Neural progenitor cell (in vitro differentiated cells): ENCODE measurements at regions not wholly inside any gene's neighbourhood (a gene's known extent, or its start where the extent isn't known, plus 50 kb on each side); places are given as distances from the start of the nearest gene placed in this dataset.

Experiments
- DNase-seq: peaks from one replicate; pipeline ENCODE4 v3.0.0-alpha.2; 2016; ENCODE audit warnings: low spot score
- H2AFZ ChIP-seq: fragments of 200-600 bp; sonication (generic); replicated peaks from 2 replicates; pipeline ENCODE4 v1.6.1; 2016; ENCODE audit warnings: antibody characterized with exemption
- H3F3A ChIP-seq: fragments of 200-600 bp; sonication (generic); 2 replicates; pipeline ENCODE4 v1.6.1; 2016; ENCODE audit warnings: antibody characterized with exemption, low read depth
- H3K27ac ChIP-seq: fragments of 200-600 bp; sonication (generic); 2 replicates; pipeline ENCODE4 v1.5.1; 2016; ENCODE audit warnings: mild to moderate bottlenecking
- H3K27me3 ChIP-seq: fragments of 200-600 bp; sonication (generic); 2 replicates; pipeline ENCODE4 v1.6.1; 2016; ENCODE audit warnings: mild to moderate bottlenecking, moderate library complexity
- H3K36me3 ChIP-seq: fragments of 200-600 bp; sonication (generic); 2 replicates; pipeline ENCODE4 v1.5.1; 2016
- H3K4me1 ChIP-seq: fragments of 200-600 bp; sonication (generic); 2 replicates; pipeline ENCODE4 v1.6.1; 2016; ENCODE audit warnings: mixed run types
- H3K4me2 ChIP-seq: fragments of 200-600 bp; sonication (generic); 2 replicates; pipeline ENCODE4 v1.6.1; 2016
- H3K4me3 ChIP-seq: fragments of 200-600 bp; sonication (generic); 2 replicates; pipeline ENCODE4 v1.5.1; 2016
- H3K79me2 ChIP-seq: fragments of 200-600 bp; sonication (generic); 2 replicates; pipeline ENCODE4 v1.6.1; 2016; ENCODE audit warnings: low read depth
- H3K9ac ChIP-seq: fragments of 200-600 bp; sonication (generic); 2 replicates; pipeline ENCODE4 v1.6.1; 2016
- H3K9me3 ChIP-seq: fragments of 200-600 bp; sonication (generic); 2 replicates; pipeline ENCODE4 v1.5.1; 2016; ENCODE audit warnings: low read depth
- H4K20me1 ChIP-seq: fragments of 200-600 bp; sonication (generic); 2 replicates; pipeline ENCODE4 v1.6.1; 2016; ENCODE audit warnings: low read depth
- H3K27ac Mint-ChIP-seq: 3 replicates; pipeline ENCODE4 v1.8.0; 2021; ENCODE audit warnings: mixed read lengths
- H3K27me3 Mint-ChIP-seq: 2 replicates; pipeline ENCODE4 v1.8.0; 2022; ENCODE audit warnings: low read depth, mild to moderate bottlenecking, inconsistent platforms, moderate library complexity, mixed read lengths; ENCODE audit not compliant: insufficient read depth
- H3K36me3 Mint-ChIP-seq: 3 replicates; pipeline ENCODE4 v1.8.0; 2021; ENCODE audit warnings: mixed read lengths
- H3K4me1 Mint-ChIP-seq: 3 replicates; pipeline ENCODE4 v1.8.0; 2021; ENCODE audit warnings: mixed read lengths
- H3K4me3 Mint-ChIP-seq: 3 replicates; pipeline ENCODE4 v1.8.0; 2021; ENCODE audit warnings: mild to moderate bottlenecking, moderate library complexity, mixed read lengths
- H3K9me3 Mint-ChIP-seq: 3 replicates; pipeline ENCODE4 v1.8.0; 2020; ENCODE audit warnings: mixed read lengths
- EZH2 ChIP-seq: fragments of 200-600 bp; sonication (generic); IDR thresholded peaks from 2 replicates; pipeline ENCODE4 v1.6.1; 2017; ENCODE audit warnings: antibody characterized with exemption, mild to moderate bottlenecking, moderate library complexity
- EZH2phosphoT487 ChIP-seq: fragments of 200-600 bp; sonication (generic); IDR thresholded peaks from 2 replicates; pipeline ENCODE4 v1.6.1; 2017; ENCODE audit warnings: antibody characterized with exemption
- TF ChIP-seq, protein P1 (sequence below): fragments of 200-600 bp; sonication (generic); IDR thresholded peaks from 2 replicates; pipeline ENCODE4 v1.5.1; 2017; ENCODE audit warnings: antibody characterized with exemption, mild to moderate bottlenecking

DNA sequence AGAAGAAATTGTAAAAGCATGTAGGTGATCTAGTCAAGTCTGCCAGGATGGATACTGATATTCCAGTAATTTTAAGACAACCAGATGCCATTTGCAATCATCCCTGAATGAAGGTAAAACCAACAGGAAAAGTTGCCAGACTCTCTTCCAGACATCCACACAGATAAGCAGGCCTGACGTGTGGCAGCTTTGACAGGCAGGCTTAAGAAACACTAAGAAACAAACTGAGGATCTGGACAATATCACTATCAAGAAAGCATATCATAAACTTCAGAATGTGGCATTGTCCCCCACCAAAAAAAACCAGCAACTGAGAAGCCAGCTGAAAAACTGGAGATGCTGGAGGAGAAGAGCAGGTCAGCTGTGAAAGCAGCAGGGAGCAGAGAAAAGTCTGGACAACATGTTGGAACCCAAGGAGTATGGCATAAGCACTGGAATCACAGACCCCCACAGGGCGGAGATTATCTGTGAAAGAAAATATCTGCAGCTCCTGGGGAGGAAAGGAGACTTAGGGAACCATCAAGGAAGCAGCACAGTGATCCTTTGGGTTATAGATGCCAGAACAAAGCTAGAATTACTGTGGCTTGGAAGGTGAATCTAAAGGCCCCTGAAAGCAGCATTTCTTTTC lies 307.0 kb downstream of the CWC27 start:
- H3K79me2 ChIP-seq: no peaks in the 10 kb centered on the region
- H3K4me2 ChIP-seq: no peak overlapping the region
- no peaks in the 10 kb centered on the region for H4K20me1 ChIP-seq
- peaks cover 3% of the 10 kb centered on the region for H3K9me3 Mint-ChIP-seq
- H3K36me3 Mint-ChIP-seq: no peaks in the 10 kb centered on the region
- H3K4me3 Mint-ChIP-seq: no peak overlapping the region
- no peaks in the 10 kb centered on the region for H3K36me3 ChIP-seq
- TF ChIP-seq EZH2: no peak
- TF ChIP-seq EZH2phosphoT487: no peak
- TF ChIP-seq, protein P1, sequence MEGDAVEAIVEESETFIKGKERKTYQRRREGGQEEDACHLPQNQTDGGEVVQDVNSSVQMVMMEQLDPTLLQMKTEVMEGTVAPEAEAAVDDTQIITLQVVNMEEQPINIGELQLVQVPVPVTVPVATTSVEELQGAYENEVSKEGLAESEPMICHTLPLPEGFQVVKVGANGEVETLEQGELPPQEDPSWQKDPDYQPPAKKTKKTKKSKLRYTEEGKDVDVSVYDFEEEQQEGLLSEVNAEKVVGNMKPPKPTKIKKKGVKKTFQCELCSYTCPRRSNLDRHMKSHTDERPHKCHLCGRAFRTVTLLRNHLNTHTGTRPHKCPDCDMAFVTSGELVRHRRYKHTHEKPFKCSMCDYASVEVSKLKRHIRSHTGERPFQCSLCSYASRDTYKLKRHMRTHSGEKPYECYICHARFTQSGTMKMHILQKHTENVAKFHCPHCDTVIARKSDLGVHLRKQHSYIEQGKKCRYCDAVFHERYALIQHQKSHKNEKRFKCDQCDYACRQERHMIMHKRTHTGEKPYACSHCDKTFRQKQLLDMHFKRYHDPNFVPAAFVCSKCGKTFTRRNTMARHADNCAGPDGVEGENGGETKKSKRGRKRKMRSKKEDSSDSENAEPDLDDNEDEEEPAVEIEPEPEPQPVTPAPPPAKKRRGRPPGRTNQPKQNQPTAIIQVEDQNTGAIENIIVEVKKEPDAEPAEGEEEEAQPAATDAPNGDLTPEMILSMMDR: no peak
- H3K9ac ChIP-seq: no peak overlapping the region
- H3K4me3 ChIP-seq: no peak overlapping the region
- H3K4me1 ChIP-seq: peaks cover 18% of the 10 kb centered on the region
- no peak overlapping the region for H2AFZ ChIP-seq
- no peak overlapping the region for H3K27ac ChIP-seq
- no peaks in the 10 kb centered on the region for H3K27me3 ChIP-seq
- H3K27ac Mint-ChIP-seq: peak overlapping the region; percentile 6
- no peaks in the 10 kb centered on the region for H3F3A ChIP-seq
- no peaks in the 10 kb centered on the region for H3K9me3 ChIP-seq
- DNase-seq: no peak
- peaks cover 3% of the 10 kb centered on the region for H3K27me3 Mint-ChIP-seq
- H3K4me1 Mint-ChIP-seq: peaks cover 38% of the 10 kb centered on the region

DNA sequence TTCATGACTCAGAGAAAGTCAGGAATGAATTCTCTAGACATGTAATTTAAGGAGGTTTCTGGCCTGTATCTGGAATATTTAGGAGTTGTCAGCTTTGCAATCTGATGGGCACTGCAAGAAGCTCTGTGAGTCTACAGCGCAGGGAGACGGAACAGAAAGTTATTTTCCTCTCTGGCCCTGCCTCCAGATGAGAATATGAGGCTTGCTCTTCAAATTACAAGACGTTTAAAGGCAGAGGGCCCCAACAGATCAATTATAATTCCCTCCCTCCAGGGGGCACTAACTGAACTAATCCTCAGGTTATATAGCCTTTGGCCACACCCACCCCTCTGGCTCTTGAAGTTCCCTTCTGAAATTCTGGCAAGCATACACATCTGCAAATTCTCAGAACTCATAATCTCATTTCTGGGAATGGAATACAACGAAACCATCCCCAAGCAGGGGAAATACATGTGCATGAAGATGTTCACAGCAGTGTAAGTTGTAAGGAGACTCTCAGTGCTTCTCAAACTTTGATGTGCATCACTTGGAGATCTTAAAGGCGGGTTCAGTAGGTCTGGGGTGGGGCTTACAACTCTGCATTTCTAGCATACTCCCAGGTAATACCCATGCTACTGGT lies 307.6 kb downstream of the CWC27 start:
- TF ChIP-seq, protein P1: peak; percentile 31
- TF ChIP-seq EZH2phosphoT487 (no peak), EZH2 (no peak)
- no peak overlapping the region for H3K27ac ChIP-seq
- H3K4me2 ChIP-seq: no peak overlapping the region
- Mint-ChIP-seq H3K9me3 (peaks cover 3% of the 10 kb centered on the region), H3K27me3 (peaks cover 3% of the 10 kb centered on the region), H3K4me1 (peaks cover 41% of the 10 kb centered on the region), H3K36me3 (no peaks in the 10 kb centered on the region), H3K27ac (no peak overlapping the region), H3K4me3 (no peak overlapping the region)
- peak; percentile 48 for DNase-seq
- no peaks in the 10 kb centered on the region for H3K27me3 ChIP-seq
- H3K4me3 ChIP-seq: no peak overlapping the region
- H3K9me3 ChIP-seq: no peaks in the 10 kb centered on the region
- peaks cover 18% of the 10 kb centered on the region for H3K4me1 ChIP-seq
- H3K9ac ChIP-seq: no peak overlapping the region
- H2AFZ ChIP-seq: no peak overlapping the region
- H3K36me3 ChIP-seq: no peaks in the 10 kb centered on the region
- no peaks in the 10 kb centered on the region for H4K20me1 ChIP-seq
- H3F3A ChIP-seq: no peaks in the 10 kb centered on the region
- H3K79me2 ChIP-seq: no peaks in the 10 kb centered on the region

DNA sequence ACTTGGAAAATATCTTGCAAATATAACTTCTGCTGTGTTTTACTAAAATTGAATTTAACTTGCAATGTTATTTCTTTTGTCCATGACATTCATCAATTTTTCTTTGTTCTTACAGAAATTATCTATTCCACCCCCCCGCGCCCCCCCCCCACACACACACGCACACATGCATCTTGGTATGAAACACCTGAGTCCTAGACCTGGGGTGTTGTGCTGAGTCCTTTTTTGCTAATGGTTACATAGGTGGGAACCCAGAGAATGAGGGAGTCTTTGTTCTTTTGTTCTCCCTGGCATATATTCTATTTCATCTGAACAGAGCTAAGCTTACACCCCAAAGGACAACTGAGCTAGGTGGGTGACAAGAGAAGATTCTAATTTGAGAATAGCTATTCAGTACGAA lies 308.9 kb downstream of the CWC27 start:
- Histone ChIP-seq H4K20me1 (no peaks in the 10 kb centered on the region), H3K4me3 (no peak overlapping the region), H3K9ac (no peak overlapping the region), H3K4me1 (peaks cover 18% of the 10 kb centered on the region), H3F3A (no peaks in the 10 kb centered on the region), H3K4me2 (no peak overlapping the region), H3K27ac (no peak overlapping the region), H2AFZ (peak overlapping the region; percentile 23), H3K27me3 (no peaks in the 10 kb centered on the region), H3K36me3 (no peaks in the 10 kb centered on the region), H3K9me3 (no peaks in the 10 kb centered on the region), H3K79me2 (no peaks in the 10 kb centered on the region)
- Mint-ChIP-seq H3K9me3 (peaks cover 3% of the 10 kb centered on the region), H3K4me3 (no peak overlapping the region), H3K36me3 (no peaks in the 10 kb centered on the region), H3K27ac (no peak overlapping the region), H3K27me3 (peaks cover 3% of the 10 kb centered on the region), H3K4me1 (peaks cover 41% of the 10 kb centered on the region)
- no peak for TF ChIP-seq EZH2
- no peak for TF ChIP-seq EZH2phosphoT487
- TF ChIP-seq, protein P1: no peak
- DNase-seq: no peak
